ENCODE measurements at regions not wholly inside any gene's neighbourhood (a gene's known extent, or its start where the extent isn't known, plus 50 kb on each side); places are given as distances from the start of the nearest gene placed in this dataset.

- Mint-ChIP-seq H3K9me3 (no peaks in the 10 kb centered on the region), H3K27me3 (peaks cover 3% of the 10 kb centered on the region), H3K4me1 (peaks cover 23% of the 10 kb centered on the region), H3K4me3 (no peak overlapping the region), H3K36me3 (ENCODE audit: low read depth) (peaks cover 33% of the 10 kb centered on the region), H3K27ac (no peak overlapping the region)
- ChIA-PET CTCF (no interaction called here), POLR2A (no interaction called here)
- no peak for DNase-seq
Measured at GRCh38 chr3:56896357-56896756, 94.6 kb upstream of the ARHGEF3 start.

- Mint-ChIP-seq H3K9me3 (no peaks in the 10 kb centered on the region), H3K27ac (no peak overlapping the region), H3K4me3 (no peak overlapping the region), H3K27me3 (peaks cover 3% of the 10 kb centered on the region), H3K4me1 (peaks cover 30% of the 10 kb centered on the region), H3K36me3 (ENCODE audit: low read depth) (peaks cover 26% of the 10 kb centered on the region)
- ChIA-PET POLR2A (no interaction called here), CTCF (no interaction called here)
- no peak for DNase-seq
Measured at GRCh38 chr3:56894881-56895431, 93.2 kb upstream of the ARHGEF3 start.

- CTCF ChIA-PET, result interaction anchor here (0.7 kb wide), 1 partner anchor 186 kb away, joined by 3 read pairs; no protein-coding TSS in a partner anchor
- H3K27me3 Mint-ChIP-seq, result no peaks in the 10 kb centered on the region
- no peak overlapping the region for H3K27ac Mint-ChIP-seq
- H3K4me3 Mint-ChIP-seq, result no peak overlapping the region
- H3K36me3 Mint-ChIP-seq (ENCODE audit: low read depth), result peaks cover 20% of the 10 kb centered on the region
- H3K9me3 Mint-ChIP-seq, result no peaks in the 10 kb centered on the region
- POLR2A ChIA-PET, result interaction anchor here (1.6 to 2.8 kb wide), 2 partner anchors 24 to 26 kb away, joined by 4 to 11 read pairs; no protein-coding TSS in a partner anchor
- no peak for DNase-seq
- H3K4me1 Mint-ChIP-seq, result peaks cover 58% of the 10 kb centered on the region
Measured at GRCh38 chr3:56890448-56891091, 88.8 kb upstream of the ARHGEF3 start.

GRCh38 chr3:56889131-56889530, 87.4 kb upstream of the ARHGEF3 start:
- ChIA-PET POLR2A (interaction anchor here (2.8 kb wide), 1 partner anchor 28 kb away, joined by 11 read pairs; no protein-coding TSS in a partner anchor), CTCF (no interaction called here)
- H3K27me3 Mint-ChIP-seq, result no peaks in the 10 kb centered on the region
- H3K9me3 Mint-ChIP-seq, result no peaks in the 10 kb centered on the region
- H3K36me3 Mint-ChIP-seq (ENCODE audit: low read depth), result peaks cover 32% of the 10 kb centered on the region
- H3K27ac Mint-ChIP-seq, result no peak overlapping the region
- DNase-seq, result no peak
- H3K4me3 Mint-ChIP-seq, result no peak overlapping the region
- H3K4me1 Mint-ChIP-seq, result peaks cover 58% of the 10 kb centered on the region

GRCh38 chr3:56887402-56888025, 85.8 kb upstream of the ARHGEF3 start:
- Mint-ChIP-seq H3K9me3 (no peaks in the 10 kb centered on the region), H3K4me3 (peak overlapping the region; percentile 37), H3K4me1 (peaks cover 55% of the 10 kb centered on the region), H3K27ac (peak overlapping the region; percentile 74), H3K27me3 (no peaks in the 10 kb centered on the region), H3K36me3 (ENCODE audit: low read depth) (peaks cover 32% of the 10 kb centered on the region)
- POLR2A ChIA-PET, result interaction anchor here (1.4 to 6.5 kb wide), 2 partner anchors 24 to 28 kb away, joined by 4 to 34 read pairs; no protein-coding TSS in a partner anchor
- CTCF ChIA-PET, result interaction anchor here (0.5 to 1.5 kb wide), 5 partner anchors 10 to 97 kb away, joined by 3 to 6 read pairs (median 3); no protein-coding TSS in a partner anchor
- DNase-seq, result peak; percentile 55

- CTCF ChIA-PET, result interaction anchor here (1.1 kb wide), 1 partner anchor 103 kb away, joined by 3 read pairs; no protein-coding TSS in a partner anchor
- H3K4me3 Mint-ChIP-seq, result no peak overlapping the region
Measured at GRCh38 chr3:56886314-56886713, 84.6 kb upstream of the ARHGEF3 start.

GRCh38 chr3:56885879-56886278, 84.1 kb upstream of the ARHGEF3 start:
- H3K27me3 Mint-ChIP-seq, result no peaks in the 10 kb centered on the region
- no peaks in the 10 kb centered on the region for H3K9me3 Mint-ChIP-seq
- CTCF ChIA-PET, result interaction anchor here (1.1 kb wide), 1 partner anchor 103 kb away, joined by 3 read pairs; no protein-coding TSS in a partner anchor
- H3K4me3 Mint-ChIP-seq, result no peak overlapping the region
- peaks cover 43% of the 10 kb centered on the region for H3K36me3 Mint-ChIP-seq (ENCODE audit: low read depth)
- DNase-seq, result no peak
- peaks cover 56% of the 10 kb centered on the region for H3K4me1 Mint-ChIP-seq
- POLR2A ChIA-PET, result interaction anchor here (1.4 to 6.5 kb wide), 2 partner anchors 25 to 30 kb away, joined by 4 to 34 read pairs; no protein-coding TSS in a partner anchor
- H3K27ac Mint-ChIP-seq, result peak overlapping the region; percentile 49

More at GRCh38 chr3:56886314-56886713, 84.6 kb upstream of the ARHGEF3 start:
- Mint-ChIP-seq H3K4me1 (peaks cover 55% of the 10 kb centered on the region), H3K9me3 (no peaks in the 10 kb centered on the region), H3K27ac (peak overlapping the region; percentile 49), H3K36me3 (ENCODE audit: low read depth) (peaks cover 39% of the 10 kb centered on the region), H3K27me3 (no peaks in the 10 kb centered on the region)
- no peak for DNase-seq
- POLR2A ChIA-PET, result interaction anchor here (1.4 to 6.5 kb wide), 2 partner anchors 25 to 29 kb away, joined by 4 to 34 read pairs; no protein-coding TSS in a partner anchor

- CTCF ChIA-PET, result no interaction called here
- H3K27ac Mint-ChIP-seq, result no peak overlapping the region
- POLR2A ChIA-PET, result interaction anchor here (6.5 kb wide), 1 partner anchor 30 kb away, joined by 34 read pairs; no protein-coding TSS in a partner anchor
Measured at GRCh38 chr3:56885453-56885852, 83.7 kb upstream of the ARHGEF3 start.

GRCh38 chr3:56884387-56884786, 82.6 kb upstream of the ARHGEF3 start:
- ChIA-PET POLR2A (interaction anchor here (6.5 kb wide), 1 partner anchor 31 kb away, joined by 34 read pairs; no protein-coding TSS in a partner anchor), CTCF (no interaction called here)
- Mint-ChIP-seq H3K9me3 (no peaks in the 10 kb centered on the region), H3K36me3 (ENCODE audit: low read depth) (peaks cover 56% of the 10 kb centered on the region), H3K4me1 (peaks cover 62% of the 10 kb centered on the region), H3K27me3 (no peaks in the 10 kb centered on the region), H3K4me3 (no peak overlapping the region), H3K27ac (no peak overlapping the region)
- no peak for DNase-seq

More at GRCh38 chr3:56885453-56885852, 83.7 kb upstream of the ARHGEF3 start:
- no peaks in the 10 kb centered on the region for H3K27me3 Mint-ChIP-seq
- no peak overlapping the region for H3K4me3 Mint-ChIP-seq
- no peak for DNase-seq
- H3K9me3 Mint-ChIP-seq, result no peaks in the 10 kb centered on the region
- peaks cover 55% of the 10 kb centered on the region for H3K4me1 Mint-ChIP-seq
- peaks cover 48% of the 10 kb centered on the region for H3K36me3 Mint-ChIP-seq (ENCODE audit: low read depth)

GRCh38 chr3:56883828-56884227, 82.1 kb upstream of the ARHGEF3 start:
- Mint-ChIP-seq H3K4me3 (no peak overlapping the region), H3K36me3 (ENCODE audit: low read depth) (peaks cover 56% of the 10 kb centered on the region), H3K27me3 (no peaks in the 10 kb centered on the region), H3K4me1 (peaks cover 61% of the 10 kb centered on the region), H3K27ac (no peak overlapping the region), H3K9me3 (no peaks in the 10 kb centered on the region)
- DNase-seq, result no peak
- ChIA-PET POLR2A (interaction anchor here (6.5 kb wide), 1 partner anchor 32 kb away, joined by 34 read pairs; no protein-coding TSS in a partner anchor), CTCF (interaction anchor here (0.7 kb wide), 1 partner anchor 11 kb away, joined by 4 read pairs; no protein-coding TSS in a partner anchor)

GRCh38 chr3:56882896-56883295, 81.1 kb upstream of the ARHGEF3 start:
- no peak overlapping the region for H3K4me3 Mint-ChIP-seq
- no peaks in the 10 kb centered on the region for H3K9me3 Mint-ChIP-seq
- peaks cover 65% of the 10 kb centered on the region for H3K4me1 Mint-ChIP-seq
- no peak for DNase-seq
- ChIA-PET POLR2A (interaction anchor here (6.5 kb wide), 1 partner anchor 33 kb away, joined by 34 read pairs; no protein-coding TSS in a partner anchor), CTCF (interaction anchor here (0.7 kb wide), 1 partner anchor 10 kb away, joined by 4 read pairs; no protein-coding TSS in a partner anchor)
- no peaks in the 10 kb centered on the region for H3K27me3 Mint-ChIP-seq
- H3K27ac Mint-ChIP-seq, result no peak overlapping the region
- H3K36me3 Mint-ChIP-seq (ENCODE audit: low read depth), result peaks cover 56% of the 10 kb centered on the region

GRCh38 chr3:56881841-56882240, 80.1 kb upstream of the ARHGEF3 start:
- CTCF ChIA-PET, result no interaction called here
- H3K27ac Mint-ChIP-seq, result no peak overlapping the region
- DNase-seq, result no peak
- H3K4me3 Mint-ChIP-seq, result no peak overlapping the region
- peaks cover 50% of the 10 kb centered on the region for H3K36me3 Mint-ChIP-seq (ENCODE audit: low read depth)
- peaks cover 61% of the 10 kb centered on the region for H3K4me1 Mint-ChIP-seq
- no peaks in the 10 kb centered on the region for H3K27me3 Mint-ChIP-seq
- no peaks in the 10 kb centered on the region for H3K9me3 Mint-ChIP-seq
- POLR2A ChIA-PET, result interaction anchor here (2.8 to 6.5 kb wide), 2 partner anchors 34 to 35 kb away, joined by 11 to 34 read pairs; no protein-coding TSS in a partner anchor
